H1 (cell line): ENCODE measurements at regions not wholly inside any gene's neighbourhood (a gene's known extent, or its start where the extent isn't known, plus 50 kb on each side); places are given as distances from the start of the nearest gene placed in this dataset.

Experiments
- CTCF ChIA-PET: fragments of 300-600 bp; sonication (Branson Sonifier 250); formaldehyde crosslinking; loops from one replicate; lab custom pipeline; 2021; ENCODE audit not compliant: partially characterized antibody; lab: Charles Lee
- POLR2A ChIA-PET: fragments of 300-600 bp; sonication (Branson Sonifier 250); formaldehyde crosslinking; loops from one replicate; lab custom pipeline; 2021; ENCODE audit warnings: inconsistent platforms; ENCODE audit not compliant: partially characterized antibody; lab: Charles Lee
- DNase-seq, 2 experiments: peaks; one replicate each; pipeline versions ENCODE4 v3.0.0 to v3.0.0-alpha.2; 2010 to 2022; ENCODE audit warnings: low spot score in 2 of 2, low read depth in 1 of 2, mixed read lengths in 1 of 2
- FAIRE-seq: peaks from 2 replicates; lab custom pipeline; 2011; peaks lifted over from hg19 to GRCh38; lab: Jason Lieb, UNC
- H2AFZ ChIP-seq: 2 replicates; pipeline ENCODE4 v1.8.1; 2012; ENCODE audit warnings: low read length, inconsistent platforms
- H2AK5ac ChIP-seq: 2 replicates; pipeline ENCODE4 v1.6.1; 2013; ENCODE audit warnings: low read depth, low read length
- H2BK120ac ChIP-seq: replicated peaks from 2 replicates; pipeline ENCODE3; 2013; ENCODE audit warnings: low read depth, low read length, inconsistent platforms
- H2BK12ac ChIP-seq: 2 replicates; pipeline ENCODE4 v1.6.1; 2013; ENCODE audit warnings: low read depth, low read length
- H2BK15ac ChIP-seq: 2 replicates; pipeline ENCODE4 v1.6.1; 2013; ENCODE audit warnings: low read length
- H2BK20ac ChIP-seq: 2 replicates; pipeline ENCODE4 v1.6.1; 2013; ENCODE audit warnings: low read length
- H2BK5ac ChIP-seq: 2 replicates; pipeline ENCODE4 v1.6.1; 2013; ENCODE audit warnings: low read depth, low read length
- H3K14ac ChIP-seq: 2 replicates; pipeline ENCODE4 v1.6.1; 2013; ENCODE audit warnings: inconsistent platforms; ENCODE audit not compliant: insufficient read length
- H3K18ac ChIP-seq: 2 replicates; pipeline ENCODE4 v1.6.1; 2013; ENCODE audit warnings: low read length; ENCODE audit errors: extremely low read depth
- H3K23ac ChIP-seq: 2 replicates; pipeline ENCODE4 v1.6.1; 2013; ENCODE audit warnings: inconsistent platforms; ENCODE audit not compliant: insufficient read length
- H3K23me2 ChIP-seq: 2 replicates; pipeline ENCODE4 v1.6.1; 2013; ENCODE audit warnings: low read depth, low read length
- H3K27ac ChIP-seq: 2 replicates; pipeline ENCODE4 v1.6.1; 2011; ENCODE audit warnings: low read depth, low read length, inconsistent platforms
- H3K27me3 ChIP-seq, 4 experiments: replicated peaks in 1 of 4; 1 replicate in 1 of 4; 2 replicates in 3 of 4; pipeline versions ENCODE4 v1.6.1 to v1.8.1; 2011 to 2013; ENCODE audit warnings: low read length in 3 of 4, mild to moderate bottlenecking in 3 of 4, inconsistent platforms in 2 of 4, mixed read lengths in 2 of 4, moderate library complexity in 1 of 4; ENCODE audit not compliant: control insufficient read depth in 3 of 4, insufficient read depth in 3 of 4; ENCODE audit errors: extremely low read depth in 1 of 4
- H3K36me3 ChIP-seq, 4 experiments: 2 replicates each; pipeline versions ENCODE4 v1.6.1 to v1.8.1; 2011 to 2013; ENCODE audit warnings: mild to moderate bottlenecking in 4 of 4, low read length in 3 of 4, moderate library complexity in 2 of 4, control low read depth in 1 of 4, inconsistent platforms in 1 of 4; ENCODE audit not compliant: insufficient read depth in 4 of 4, control insufficient read depth in 2 of 4
- H3K4ac ChIP-seq: replicated peaks from 2 replicates; pipeline ENCODE3; 2013; ENCODE audit warnings: low read length, low read depth, mixed read lengths, inconsistent platforms; ENCODE audit not compliant: insufficient read length
- H3K4me1 ChIP-seq, 4 experiments: replicated peaks in 1 of 4; 1 replicate in 1 of 4; 2 replicates in 3 of 4; pipeline versions ENCODE4 v1.6.1 to v1.8.1; 2011 to 2013; ENCODE audit warnings: low read length in 3 of 4, inconsistent platforms in 2 of 4, mixed read lengths in 1 of 4; ENCODE audit not compliant: insufficient read depth in 4 of 4, control insufficient read depth in 3 of 4
- H3K4me2 ChIP-seq, 2 experiments: 2 replicates each; pipeline versions ENCODE4 v1.6.1 to v1.8.1; 2011 to 2013; ENCODE audit warnings: low read depth in 2 of 2, low read length in 2 of 2, control low read depth in 1 of 2, inconsistent platforms in 1 of 2, mild to moderate bottlenecking in 1 of 2; ENCODE audit not compliant: insufficient read depth in 1 of 2
- H3K4me3 ChIP-seq, 4 experiments: fragments of 200-600, 300-600 bp in 1 of 4; sonication (generic), shearing (Covaris generic), sonication (Bioruptor Twin) in 1 of 4; 2 replicates each; pipeline versions ENCODE4 v1.5.1 to v1.8.1; 2011 to 2016; ENCODE audit warnings: low read length in 4 of 4, low read depth in 3 of 4, control low read depth in 2 of 4, inconsistent platforms in 2 of 4, mild to moderate bottlenecking in 2 of 4, mixed read lengths in 1 of 4, moderate library complexity in 1 of 4; ENCODE audit not compliant: insufficient read depth in 2 of 4; ENCODE audit errors: extremely low read depth in 1 of 4
- H3K56ac ChIP-seq: replicated peaks from 2 replicates; pipeline ENCODE3; 2013; ENCODE audit warnings: low read depth, mild to moderate bottlenecking, mixed read lengths, low read length, inconsistent platforms; ENCODE audit not compliant: insufficient read length
- H3K79me1 ChIP-seq: 2 replicates; pipeline ENCODE4 v1.6.1; 2013; ENCODE audit warnings: low read depth, low read length, control low read depth
- H3K79me2 ChIP-seq, 2 experiments: 2 replicates each; pipeline versions ENCODE4 v1.6.1 to v1.8.1; 2012 to 2013; ENCODE audit warnings: low read length in 2 of 2, mild to moderate bottlenecking in 2 of 2, inconsistent platforms in 1 of 2; ENCODE audit not compliant: insufficient read depth in 2 of 2, control insufficient read depth in 1 of 2
- H3K9ac ChIP-seq, 4 experiments: replicated peaks in 1 of 4; 1 replicate in 1 of 4; 2 replicates in 3 of 4; pipeline versions ENCODE4 v1.6.1 to v1.8.1; 2011 to 2013; ENCODE audit warnings: low read depth in 3 of 4, low read length in 3 of 4, control low read depth in 2 of 4, mild to moderate bottlenecking in 2 of 4, moderate library complexity in 2 of 4, inconsistent platforms in 1 of 4; ENCODE audit errors: extremely low read depth in 1 of 4
- H3K9me3 ChIP-seq, 2 experiments: 2 replicates each; pipeline versions ENCODE4 v1.6.1 to v1.8.1; 2012 to 2013; ENCODE audit warnings: mild to moderate bottlenecking in 2 of 2, moderate library complexity in 2 of 2, control low read depth in 1 of 2, inconsistent platforms in 1 of 2, low read depth in 1 of 2, low read length in 1 of 2, mixed read lengths in 1 of 2; ENCODE audit not compliant: insufficient read depth in 2 of 2
- H4K20me1 ChIP-seq, 2 experiments: replicated peaks in 1 of 2; 2 replicates each; pipeline versions ENCODE3 to v1.8.1; 2011 to 2013; ENCODE audit warnings: inconsistent platforms in 2 of 2, low read length in 2 of 2, mild to moderate bottlenecking in 1 of 2; ENCODE audit not compliant: insufficient read depth in 2 of 2, control insufficient read depth in 1 of 2
- H4K5ac ChIP-seq: 2 replicates; pipeline ENCODE4 v1.6.1; 2013; ENCODE audit warnings: low read length, low read depth, mixed read lengths, inconsistent platforms; ENCODE audit not compliant: insufficient read length
- H4K8ac ChIP-seq: 2 replicates; pipeline ENCODE4 v1.8.0; 2013; ENCODE audit warnings: mild to moderate bottlenecking, moderate library complexity, low read length, inconsistent platforms; ENCODE audit not compliant: insufficient read depth; ENCODE audit errors: extremely low read depth
- H4K91ac ChIP-seq: replicated peaks from 2 replicates; pipeline ENCODE3; 2013; ENCODE audit warnings: low read length, mixed read lengths, inconsistent platforms; ENCODE audit not compliant: insufficient read length
- BCL11A ChIP-seq, 2 experiments: IDR thresholded peaks; one replicate each; pipeline ENCODE4 v1.6.1; 2011; ENCODE audit warnings: low read depth in 2 of 2, low read length in 2 of 2, mild to moderate bottlenecking in 2 of 2
- CBX8 ChIP-seq: fragments of 300-800, 300-1000 bp; sonication (generic); IDR thresholded peaks from 2 replicates; pipeline ENCODE4 v1.7.1; 2016; ENCODE audit warnings: low read depth, low read length, borderline replicate concordance
- CHD2 ChIP-seq: IDR thresholded peaks from 2 replicates; pipeline ENCODE4 v1.6.1; 2012; ENCODE audit warnings: low read length, improper control_type of control experiment
- CTBP2 ChIP-seq: IDR thresholded peaks from 2 replicates; pipeline ENCODE4 v1.7.0; 2011; ENCODE audit warnings: borderline replicate concordance, mild to moderate bottlenecking, moderate library complexity, mixed read lengths, low read length; ENCODE audit not compliant: insufficient read depth, insufficient read length
- HDAC2 ChIP-seq, 2 experiments: fragments of 300-600 bp in 1 of 2; sonication (generic) in 1 of 2; IDR thresholded peaks; 2 replicates each; pipeline ENCODE4 v1.6.1; 2011 to 2012; ENCODE audit warnings: low read depth in 2 of 2, low read length in 2 of 2, mild to moderate bottlenecking in 2 of 2, moderate library complexity in 2 of 2, borderline replicate concordance in 1 of 2, inconsistent platforms in 1 of 2
- NRF1 ChIP-seq: IDR thresholded peaks from 2 replicates; pipeline ENCODE4 v1.6.1; 2011; ENCODE audit warnings: mild to moderate bottlenecking, low read depth, low read length, improper control_type of control experiment
- POLR2AphosphoS5 ChIP-seq: IDR thresholded peaks from 2 replicates; pipeline ENCODE4 v1.6.1; 2011; ENCODE audit warnings: low read depth, low read length
- RBBP5 ChIP-seq: IDR thresholded peaks from 2 replicates; pipeline ENCODE4 v1.7.1; 2012; ENCODE audit warnings: low read depth, mild to moderate bottlenecking, inconsistent platforms, low read length, moderate library complexity, borderline replicate concordance
- SIN3A ChIP-seq, 2 experiments: IDR thresholded peaks in 1 of 2; conservative IDR thresholded peaks in 1 of 2; 2 replicates each; pipeline ENCODE4 v1.6.1; 2011 to 2012; ENCODE audit warnings: low read length in 2 of 2, improper control_type of control experiment in 1 of 2, low read depth in 1 of 2, mild to moderate bottlenecking in 1 of 2
- SIRT6 ChIP-seq: IDR thresholded peaks from one replicate; pipeline ENCODE4 v1.7.1; 2012; ENCODE audit warnings: low read length, inconsistent platforms
- SIX5 ChIP-seq: IDR thresholded peaks from 2 replicates; pipeline ENCODE4 v1.6.1; 2011; ENCODE audit warnings: mild to moderate bottlenecking, low read depth, low read length
- SP1 ChIP-seq: IDR thresholded peaks from 2 replicates; pipeline ENCODE4 v1.6.1; 2011; ENCODE audit warnings: low read depth, low read length
- SP2 ChIP-seq: IDR thresholded peaks from 2 replicates; pipeline ENCODE4 v1.6.1; 2012; ENCODE audit warnings: mild to moderate bottlenecking, low read length, inconsistent platforms
- ZNF274 ChIP-seq: IDR thresholded peaks from 2 replicates; pipeline ENCODE4 v1.7.0; 2012; ENCODE audit warnings: low read length, borderline replicate concordance; ENCODE audit errors: extremely low read depth
- WGBS, 2 experiments: shearing (Covaris generic) in 1 of 2; methylation state at CpG; one replicate each; pipeline versions ENCODE4 v1.1.6 to v1.1.7; 2013 to 2015; ENCODE audit warnings: low lambda C conversion rate in 2 of 2, mixed read lengths in 2 of 2, inconsistent platforms in 1 of 2, low coverage in 1 of 2, missing lambda C conversion rate in 1 of 2; ENCODE audit not compliant: insufficient replicate concordance in 2 of 2, insufficient coverage in 1 of 2, insufficient read length in 1 of 2; ENCODE audit errors: extremely low coverage in 1 of 2, missing lambda C conversion rate in 1 of 2; 5-methylcytosine and 5-hydroxymethylcytosine counted together

GRCh38 chr16:22622703-22623102, 112.0 kb downstream of the NPIPB5 start:
- Histone ChIP-seq H2AK5ac (no peak overlapping the region), H3K4me2 (no peak overlapping the region), H3K23me2 (no peaks in the 10 kb centered on the region), H4K8ac (no peak overlapping the region), H3K14ac (no peak overlapping the region), H3K79me2 (no peaks in the 10 kb centered on the region), H2BK20ac (no peak overlapping the region; the same call in 1 of the 2 replicates), H4K91ac (peak overlapping the region; percentile 5), H2BK120ac (no peak overlapping the region), H3K56ac (no peak overlapping the region), H3K9ac (no peak overlapping the region), H2BK12ac (0 out of 2 replicates have a peak overlapping the region, but pooled peaks have one; percentile 18), H4K5ac (no peak overlapping the region), H3K18ac (no peak overlapping the region), H3K9me3 (no peaks in the 10 kb centered on the region), H3K4me3 (no peak overlapping the region), H3K27me3 (no peaks in the 10 kb centered on the region), H2BK5ac (no peak overlapping the region), H3K4me1 (peaks cover 0 to 7% (median 3%) of the 10 kb centered on the region in 4 experiments; a peak in 5 of 7 replicates), H4K20me1 (no peaks in the 10 kb centered on the region), H3K23ac (no peak overlapping the region), H3K36me3 (no peaks in the 10 kb centered on the region), H2BK15ac (peak overlapping the region; percentile 25; the same call in 1 of the 2 replicates), H3K79me1 (no peaks in the 10 kb centered on the region), H3K4ac (no peak overlapping the region), H3K27ac (no peak overlapping the region), H2AFZ (0 out of 2 replicates have a peak overlapping the region, but pooled peaks have one; percentile 6)
- CTCF ChIA-PET, result interaction anchor here (0.6 to 0.7 kb wide), 2 partner anchors 9 to 70 kb away, joined by 3 to 4 read pairs; no protein-coding TSS in a partner anchor
- POLR2A ChIA-PET, result no interaction called here
- FAIRE-seq, result no peak
- DNase-seq, result no peak
- WGBS, 2 experiments, result 77% methylated on average over 5 of the region's 5 CpGs; no CpG with 5 or more reads in 1 of the 2 experiments
- TF ChIP-seq HDAC2 (IDR thresholded peaks at IDR 0.05; ENCODE audit: borderline replicate concordance in 1 of 2, low read depth in 2 of 2, low read length in 2 of 2), result no peak
- no peak for TF ChIP-seq BCL11A (IDR thresholded peaks at IDR 0.05; ENCODE audit: low read depth in 2 of 2, low read length in 2 of 2)
- TF ChIP-seq RBBP5, result no peak
- no peak for TF ChIP-seq SIN3A (conservative IDR thresholded peaks at IDR 0.05 in 1 of 2, IDR thresholded peaks at IDR 0.05 in 1 of 2; ENCODE audit: low read depth in 1 of 2, low read length in 2 of 2)
- TF ChIP-seq NRF1, result no peak
- no peak for TF ChIP-seq ZNF274
- no peak for TF ChIP-seq SP1
- TF ChIP-seq SP2, result no peak
- TF ChIP-seq CTBP2, result no peak
- no peak for TF ChIP-seq CBX8
- TF ChIP-seq POLR2AphosphoS5, result no peak
- TF ChIP-seq SIX5, result no peak
- TF ChIP-seq CHD2, result no peak
- no peak for TF ChIP-seq SIRT6
